Caco-2 (cell line): ENCODE measurements at regions not wholly inside any gene's neighbourhood (a gene's known extent, or its start where the extent isn't known, plus 50 kb on each side); places are given as distances from the start of the nearest gene placed in this dataset.

Experiments used
- BruUV-seq: library from RNA; stranded (reverse); fragments of 400-500 nt; replicated peaks from 2 replicates; lab custom pipeline; 2021; lab: Mats Ljungman, UMichigan
- CTCF ChIA-PET: fragments of 300-600 bp; sonication (Branson Sonifier 250); formaldehyde crosslinking; loops from one replicate; lab custom pipeline; 2022; ENCODE audit warnings: antibody characterized with exemption; lab: Charles Lee
- POLR2A ChIA-PET: fragments of 300-600 bp; sonication (Branson Sonifier 250); formaldehyde crosslinking; loops from one replicate; lab custom pipeline; 2022; ENCODE audit warnings: antibody characterized with exemption; lab: Charles Lee
- DNase-seq, 2 experiments: peaks; one replicate each; pipeline versions ENCODE4 v3.0.0 to v3.0.0-alpha.2; 2020 to 2022
- H3K27me3 ChIP-seq: replicated peaks from 2 replicates; pipeline ENCODE4 v1.6.0; 2011; ENCODE audit warnings: low read length; ENCODE audit not compliant: control insufficient read depth, insufficient read depth
- H3K36me3 ChIP-seq: 2 replicates; pipeline ENCODE4 v1.5.1; 2011; ENCODE audit warnings: low read length; ENCODE audit not compliant: control insufficient read depth, insufficient read depth
- H3K4me1 ChIP-seq: fragments of 250-450 bp; sonication (Bioruptor Pico); 2 replicates; pipeline ENCODE4 v1.5.1; 2020; ENCODE audit warnings: mild to moderate bottlenecking
- H3K4me3 ChIP-seq: 2 replicates; pipeline ENCODE4 v1.5.1; 2011; ENCODE audit warnings: low read depth, mild to moderate bottlenecking, control low read depth, low read length
- H3K9me3 ChIP-seq: fragments of 250-450 bp; sonication (Bioruptor Pico); 2 replicates; pipeline ENCODE4 v1.5.1; 2020; ENCODE audit warnings: mild to moderate bottlenecking, moderate library complexity
- H3K27ac Mint-ChIP-seq: one replicate; pipeline ENCODE4 v1.8.0; 2022; ENCODE audit warnings: mixed read lengths; ENCODE audit not compliant: unreplicated experiment
- H3K27me3 Mint-ChIP-seq: one replicate; pipeline ENCODE4 v1.8.0; 2022; ENCODE audit warnings: mixed read lengths; ENCODE audit not compliant: insufficient read depth, unreplicated experiment
- H3K36me3 Mint-ChIP-seq: one replicate; pipeline ENCODE4 v1.8.0; 2022; ENCODE audit warnings: mild to moderate bottlenecking, mixed read lengths; ENCODE audit not compliant: insufficient read depth, unreplicated experiment
- H3K4me1 Mint-ChIP-seq: one replicate; pipeline ENCODE4 v1.8.0; 2022; ENCODE audit warnings: low read depth, mixed read lengths; ENCODE audit not compliant: unreplicated experiment
- H3K4me3 Mint-ChIP-seq: one replicate; pipeline ENCODE4 v1.8.0; 2022; ENCODE audit warnings: mild to moderate bottlenecking, moderate library complexity, mixed read lengths; ENCODE audit not compliant: unreplicated experiment
- H3K9me3 Mint-ChIP-seq: one replicate; pipeline ENCODE4 v1.8.0; 2022; ENCODE audit warnings: mixed read lengths; ENCODE audit not compliant: unreplicated experiment
- CTCF ChIP-seq, 2 experiments: fragments of 200-600 bp in 1 of 2; IDR thresholded peaks; 1 replicate in 1 of 2; 2 replicates in 1 of 2; pipeline versions ENCODE4 v1.5.1 to v1.8.0; 2011 to 2022; ENCODE audit warnings: antibody characterized with exemption in 1 of 2, control low read depth in 1 of 2, inconsistent platforms in 1 of 2, low read depth in 1 of 2, low read length in 1 of 2, mild to moderate bottlenecking in 1 of 2, moderate library complexity in 1 of 2; ENCODE audit not compliant: insufficient read depth in 1 of 2, severe bottlenecking in 1 of 2, unreplicated experiment in 1 of 2
- intact Hi-C: fragments of 100-400 bp; cut with micrococcal nuclease; formaldehyde crosslinking; loops from one replicate; pipeline ENCODE4 v1.10.0; 2022; ENCODE audit not compliant: unreplicated experiment

- CTCF ChIA-PET, result no interaction called here
- BruUV-seq, result no TSS peak
- H3K36me3 Mint-ChIP-seq, result no peaks in the 10 kb centered on the region
- peaks cover 9% of the 10 kb centered on the region; the same call in 1 of the 2 replicates for H3K4me1 ChIP-seq
- no peaks in the 10 kb centered on the region for H3K9me3 ChIP-seq
- no peak for DNase-seq
- intact Hi-C loops, result loop anchor here (10.0 kb wide), 1 partner anchor 263 kb away; no protein-coding TSS in a partner anchor
- no peak overlapping the region for H3K4me3 Mint-ChIP-seq
- no peaks in the 10 kb centered on the region for H3K36me3 ChIP-seq
- POLR2A ChIA-PET, result no interaction called here
- no peaks in the 10 kb centered on the region for H3K9me3 Mint-ChIP-seq
- H3K27ac Mint-ChIP-seq, result no peak overlapping the region
- H3K27me3 Mint-ChIP-seq, result peaks cover 23% of the 10 kb centered on the region
- no peaks in the 10 kb centered on the region for H3K4me1 Mint-ChIP-seq
- H3K27me3 ChIP-seq, result no peaks in the 10 kb centered on the region
- TF ChIP-seq CTCF (IDR thresholded peaks at IDR 0.05; ENCODE audit: insufficient read depth in 1 of 2, low read depth in 1 of 2, low read length in 1 of 2, severe bottlenecking in 1 of 2, unreplicated experiment in 1 of 2), result no peak
- no peak overlapping the region for H3K4me3 ChIP-seq
These were observed 66.4 kb upstream of the CES5A start for GRCh38 chr16:55941552-55941951.

- Histone ChIP-seq H3K9me3 (0 out of 2 replicates have a peak, but pooled peaks cover 4% of the 10 kb centered on the region), H3K4me3 (no peak overlapping the region), H3K27me3 (no peaks in the 10 kb centered on the region), H3K4me1 (no peaks in the 10 kb centered on the region), H3K36me3 (no peaks in the 10 kb centered on the region)
- ChIA-PET CTCF (no interaction called here), POLR2A (no interaction called here)
- intact Hi-C loops, result no loop called here
- Mint-ChIP-seq H3K27ac (no peak overlapping the region), H3K9me3 (peaks cover 12% of the 10 kb centered on the region), H3K4me3 (no peak overlapping the region), H3K36me3 (no peaks in the 10 kb centered on the region), H3K4me1 (no peaks in the 10 kb centered on the region), H3K27me3 (peaks cover 23% of the 10 kb centered on the region)
- no peak for DNase-seq
- no peak for TF ChIP-seq CTCF (IDR thresholded peaks at IDR 0.05; ENCODE audit: insufficient read depth in 1 of 2, low read depth in 1 of 2, low read length in 1 of 2, severe bottlenecking in 1 of 2, unreplicated experiment in 1 of 2)
- no TSS peak for BruUV-seq
These were observed 63.0 kb upstream of the CES5A start for GRCh38 chr16:55938126-55938525.

- Mint-ChIP-seq H3K4me1 (no peaks in the 10 kb centered on the region), H3K9me3 (peaks cover 12% of the 10 kb centered on the region), H3K36me3 (no peaks in the 10 kb centered on the region), H3K27me3 (peaks cover 12% of the 10 kb centered on the region), H3K4me3 (no peak overlapping the region), H3K27ac (no peak overlapping the region)
- DNase-seq, result no peak
- Histone ChIP-seq H3K36me3 (no peaks in the 10 kb centered on the region), H3K9me3 (0 out of 2 replicates have a peak, but pooled peaks cover 4% of the 10 kb centered on the region), H3K27me3 (no peaks in the 10 kb centered on the region), H3K4me3 (no peak overlapping the region), H3K4me1 (no peaks in the 10 kb centered on the region)
- ChIA-PET POLR2A (no interaction called here), CTCF (no interaction called here)
- TF ChIP-seq CTCF (IDR thresholded peaks at IDR 0.05; ENCODE audit: insufficient read depth in 1 of 2, low read depth in 1 of 2, low read length in 1 of 2, severe bottlenecking in 1 of 2, unreplicated experiment in 1 of 2), result no peak
- BruUV-seq, result no TSS peak
- intact Hi-C loops, result no loop called here
These were observed 57.9 kb upstream of the CES5A start for GRCh38 chr16:55933038-55933437.
